Left renal cortex interstitium (tissue), 4 donors: ENCODE measurements at regions not wholly inside any gene's neighbourhood (a gene's known extent, or its start where the extent isn't known, plus 50 kb on each side); places are given as distances from the start of the nearest gene placed in this dataset.

Source experiments
- DNase-seq, 4 donors: peaks; one replicate each; pipeline ENCODE4 v3.0.0-alpha.2; 2013; ENCODE audit warnings: low read depth in 4 of 4, low spot score in 2 of 4, missing footprints in 1 of 4

DNA sequence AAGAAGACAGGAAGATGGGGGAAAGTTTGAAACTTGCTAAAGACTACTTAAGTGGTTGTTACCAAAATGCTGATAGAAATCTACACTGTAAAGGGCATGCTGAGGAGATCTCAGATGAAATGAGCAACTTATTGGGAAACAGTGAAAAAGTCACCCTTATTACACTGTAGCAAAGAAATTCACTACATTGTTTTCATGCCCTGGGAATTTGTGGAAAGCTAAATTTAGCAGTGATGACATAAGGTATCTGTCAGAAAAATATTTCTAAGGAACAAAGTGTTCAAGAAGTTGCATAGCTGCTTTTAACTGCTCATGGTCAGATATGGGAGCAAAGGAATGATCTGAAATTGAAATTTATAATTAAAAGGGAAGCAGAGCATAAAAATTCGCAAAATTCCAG, 702.4 kb upstream of the LRRC4C start:
- no peak for DNase-seq

DNA sequence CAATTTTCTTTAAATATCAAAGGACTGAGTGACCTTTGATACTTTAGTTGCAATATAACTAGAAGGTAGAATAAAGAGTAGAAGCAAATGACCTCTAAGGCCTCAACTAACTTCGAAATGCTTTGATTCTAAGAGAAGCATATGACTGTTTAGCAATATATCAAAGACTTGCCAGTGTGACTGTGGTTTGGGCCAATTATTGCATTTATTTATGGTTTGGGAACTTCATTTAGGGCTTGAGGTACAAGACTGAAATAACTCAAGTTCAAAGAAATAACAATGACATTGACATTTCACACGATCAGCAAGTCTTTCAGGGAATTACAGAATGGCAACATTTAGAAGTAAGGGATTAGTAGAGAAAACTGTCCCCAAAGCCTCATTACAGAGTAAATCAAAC, 709.7 kb upstream of the LRRC4C start:
- DNase-seq = no peak

DNA sequence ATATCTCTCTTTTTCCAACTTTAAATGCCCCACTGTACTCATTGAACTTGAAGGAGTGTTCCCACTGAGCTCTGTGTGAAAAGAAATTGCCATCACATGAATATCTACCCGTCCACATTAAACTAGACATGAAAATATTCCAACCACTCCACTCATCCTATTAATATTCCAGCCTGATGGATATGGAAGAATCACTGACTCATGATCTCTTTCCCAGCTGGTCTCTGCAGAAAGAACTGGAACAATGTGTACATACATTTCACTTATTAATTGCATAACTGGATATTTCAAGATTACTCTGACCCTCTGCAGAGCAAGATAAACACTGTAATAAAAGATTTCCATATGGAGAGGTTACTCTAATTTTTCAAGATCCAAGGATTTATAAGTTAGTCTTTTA, 711.1 kb upstream of the LRRC4C start:
- no peak for DNase-seq

DNA sequence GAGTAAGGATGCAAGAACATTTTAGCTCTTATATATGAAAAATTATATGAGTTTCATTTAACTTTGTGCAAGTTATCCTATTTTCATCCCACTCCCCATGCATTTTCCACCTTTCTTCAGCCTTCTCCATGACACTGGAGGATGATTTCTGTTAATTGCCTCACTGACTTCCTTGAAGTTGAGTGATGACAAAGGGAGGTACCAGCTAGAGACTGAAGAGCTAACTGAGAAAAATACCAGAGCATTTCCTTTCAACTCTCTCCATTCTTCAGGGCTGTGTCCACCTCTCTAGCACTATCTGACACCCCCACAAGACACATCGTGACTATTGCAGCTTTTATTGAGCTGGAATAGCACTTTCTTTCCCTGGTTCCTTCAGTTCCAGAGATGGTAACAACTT, 711.6 kb upstream of the LRRC4C start:
- DNase-seq = no peak

DNA sequence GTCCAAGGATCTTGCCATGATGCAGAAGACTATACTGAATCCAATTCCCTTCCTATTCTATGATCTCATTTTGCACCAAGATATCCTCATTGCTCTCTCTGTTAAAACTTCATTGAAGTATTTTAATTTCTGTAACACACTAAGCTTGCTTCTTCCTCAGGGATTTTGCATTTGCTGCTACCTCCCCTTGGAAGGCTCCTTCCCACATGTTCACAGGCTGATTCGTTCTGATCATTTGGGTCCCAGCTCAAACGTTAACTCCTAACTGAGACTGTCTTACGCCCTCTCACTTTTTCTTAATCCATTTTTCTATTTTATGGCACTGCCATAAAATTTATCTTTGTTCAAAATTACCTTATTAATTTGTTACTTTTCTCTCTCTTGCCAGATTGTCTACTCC, 713.0 kb upstream of the LRRC4C start:
- no peak for DNase-seq

DNA sequence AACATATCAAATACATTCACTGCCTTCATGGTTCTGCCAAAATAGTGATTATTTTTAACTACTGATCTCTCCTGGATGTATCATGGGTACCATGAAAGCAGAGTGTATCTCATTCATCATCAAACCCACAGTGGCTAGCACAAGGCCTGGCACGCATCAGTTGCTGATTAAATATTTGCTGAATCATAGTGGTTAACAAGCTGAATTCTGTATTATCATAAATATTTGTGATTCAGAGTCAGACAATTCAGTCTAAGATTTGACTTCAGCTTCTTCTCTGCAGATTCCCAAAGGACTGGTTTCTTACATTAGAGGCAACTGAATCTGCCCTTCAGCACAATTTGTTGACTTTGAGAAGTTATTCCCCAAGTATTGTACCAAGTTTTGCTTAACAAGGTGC, 715.8 kb upstream of the LRRC4C start:
- no peak for DNase-seq

DNA sequence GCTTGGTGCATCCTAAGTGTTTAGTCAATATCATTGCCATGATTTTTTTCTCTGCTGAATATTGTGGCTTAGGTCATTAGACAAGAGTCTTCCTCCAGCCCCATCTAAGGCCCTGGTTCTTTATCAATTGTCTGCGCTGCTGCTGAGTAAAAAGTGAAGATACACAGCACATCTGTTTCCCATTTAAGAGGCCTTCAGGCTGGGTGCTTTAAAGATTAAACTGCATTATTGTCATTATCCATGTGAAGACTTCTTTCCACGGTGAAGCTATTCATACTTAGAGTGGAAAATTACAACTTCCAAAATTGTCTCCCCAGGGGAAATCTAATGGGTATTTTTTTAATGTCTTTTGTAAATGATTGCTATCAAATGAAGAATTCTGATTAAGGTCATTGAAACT, 719.8 kb upstream of the LRRC4C start:
- DNase-seq = no peak

DNA sequence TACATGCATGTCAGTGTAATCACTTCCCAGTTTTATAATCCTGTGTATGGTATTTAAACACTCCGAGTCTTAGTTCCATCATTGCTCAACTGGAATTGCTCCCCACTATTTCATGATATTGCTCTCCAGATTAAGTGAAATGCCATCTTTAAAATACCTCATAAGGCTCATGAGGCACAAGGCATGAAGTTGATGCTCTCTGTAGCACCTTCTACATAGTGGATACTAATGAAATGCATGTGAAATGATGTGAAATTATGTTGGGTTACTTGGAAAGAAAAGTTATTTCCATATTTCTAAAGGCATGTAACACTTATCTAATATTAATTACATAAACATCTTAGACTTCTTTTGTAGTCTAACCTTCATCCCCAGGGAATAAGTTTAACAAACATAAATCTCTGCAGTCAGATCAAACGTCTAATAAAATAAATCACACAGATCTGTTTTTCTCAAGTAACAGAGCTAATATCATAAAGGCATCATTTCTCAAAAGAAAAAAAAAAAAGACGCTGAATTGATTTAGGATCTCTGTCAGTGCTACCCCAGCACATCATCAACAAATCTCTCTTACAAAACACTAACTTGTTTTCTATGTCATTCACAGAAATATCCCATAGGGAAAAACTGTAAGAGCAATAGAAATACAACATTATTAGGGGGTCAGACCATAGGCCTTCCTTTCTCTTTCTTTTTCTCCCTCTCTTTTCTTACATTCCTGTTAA, 736.0 kb upstream of the LRRC4C start:
- DNase-seq = no peak

DNA sequence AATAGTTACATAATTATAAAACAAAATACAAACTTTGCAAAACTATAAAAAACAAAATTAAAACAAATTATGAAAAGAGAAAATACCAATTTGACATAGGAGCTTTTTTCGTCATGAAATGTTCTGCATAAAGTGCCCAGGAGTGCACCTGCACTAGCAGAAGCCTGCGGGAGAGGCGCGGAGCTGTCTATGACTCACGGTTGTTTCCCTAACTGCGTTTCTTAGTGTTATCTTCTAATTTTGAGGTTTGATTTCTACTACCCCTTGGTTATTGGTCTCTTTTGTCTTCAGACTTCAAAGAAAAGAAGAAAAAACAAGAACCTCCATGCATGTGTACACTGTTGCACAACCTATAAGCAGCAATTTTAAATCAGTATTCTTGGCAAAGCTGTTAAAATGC, 740.9 kb upstream of the LRRC4C start:
- no peak for DNase-seq

DNA sequence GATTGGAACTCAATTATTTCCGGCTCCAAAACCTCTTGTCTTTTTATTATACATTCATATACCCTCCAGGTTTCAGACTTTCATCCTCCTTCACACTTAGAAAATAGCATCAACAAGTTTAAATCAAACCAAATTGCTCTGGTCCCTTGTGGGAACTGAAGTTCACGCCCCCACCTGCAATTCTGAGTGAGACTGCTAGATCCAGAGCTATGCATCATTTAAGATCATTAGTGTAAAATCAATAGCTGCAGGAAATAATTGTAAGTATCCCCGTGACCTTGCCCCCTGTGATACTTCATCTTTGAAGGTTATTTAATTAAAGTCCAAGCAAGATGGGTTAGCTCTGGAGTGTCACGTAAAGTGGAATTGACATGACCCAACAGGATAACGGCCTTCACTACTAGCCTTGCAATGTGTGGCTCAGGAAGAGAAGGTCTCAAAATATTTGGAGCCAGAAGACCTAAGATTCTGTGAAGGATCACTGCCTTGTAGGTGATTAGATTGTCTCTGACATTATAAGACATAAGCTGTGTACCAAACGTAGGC, 742.2 kb upstream of the LRRC4C start:
- no peak for DNase-seq

DNA sequence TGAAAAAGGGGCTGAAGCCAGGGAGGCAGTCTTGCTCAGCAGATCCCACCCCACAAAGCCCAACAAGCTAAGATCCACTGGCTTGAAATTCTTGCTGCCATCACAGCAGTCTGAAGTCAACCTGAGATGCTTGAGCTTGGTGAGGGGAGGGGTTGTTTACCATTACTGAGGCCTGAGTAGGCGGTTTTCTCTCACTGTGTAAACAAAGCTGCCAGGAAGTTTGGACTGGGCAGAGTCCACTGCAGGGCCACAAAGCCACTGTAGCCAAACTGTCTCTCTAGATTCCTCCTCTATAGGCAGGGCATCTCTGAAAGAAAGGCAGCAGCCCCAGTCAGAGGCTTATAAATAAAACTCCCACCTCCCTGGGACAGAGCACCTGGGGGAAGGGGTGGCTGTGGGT, 746.1 kb upstream of the LRRC4C start:
- DNase-seq = no peak

DNA sequence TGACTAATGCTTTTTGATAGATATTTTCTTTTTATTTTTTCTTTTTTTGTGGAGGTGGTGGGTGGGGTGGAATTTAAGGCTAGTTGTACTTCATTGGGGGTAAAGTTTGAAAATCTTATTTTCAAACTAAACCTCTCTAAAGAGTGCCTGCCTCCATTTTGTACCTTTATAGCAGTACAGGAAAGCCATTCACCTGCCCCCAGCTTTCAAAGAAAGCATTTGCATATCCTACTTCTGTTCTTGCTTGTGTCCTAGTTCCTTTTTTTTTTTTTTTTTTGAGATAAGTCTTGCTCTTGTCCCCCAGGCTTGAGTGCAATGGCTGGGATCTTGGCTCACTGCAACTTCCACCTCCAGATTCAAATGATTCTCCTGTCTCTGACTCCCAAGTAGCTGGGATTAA, 766.2 kb upstream of the LRRC4C start:
- DNase-seq = no peak

DNA sequence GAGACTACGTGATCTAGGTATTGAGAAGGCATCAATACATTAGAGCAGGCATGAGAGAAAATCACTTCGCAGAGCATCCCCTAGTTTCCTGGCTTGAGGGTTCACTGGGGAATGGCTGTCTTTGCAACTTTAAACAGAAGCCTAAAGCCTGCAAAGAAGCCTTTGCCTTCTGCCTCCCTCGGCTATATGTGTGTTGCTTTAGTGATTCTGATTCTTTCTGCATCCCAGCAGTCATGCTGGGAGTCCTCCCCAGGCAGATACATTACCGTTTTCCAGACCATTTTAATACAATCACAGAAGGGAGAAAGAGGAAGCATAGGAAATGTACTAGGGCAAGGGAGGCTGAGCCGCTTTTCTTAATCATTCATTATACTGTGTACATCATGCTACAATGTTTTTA, 773.2 kb upstream of the LRRC4C start:
- no peak for DNase-seq

DNA sequence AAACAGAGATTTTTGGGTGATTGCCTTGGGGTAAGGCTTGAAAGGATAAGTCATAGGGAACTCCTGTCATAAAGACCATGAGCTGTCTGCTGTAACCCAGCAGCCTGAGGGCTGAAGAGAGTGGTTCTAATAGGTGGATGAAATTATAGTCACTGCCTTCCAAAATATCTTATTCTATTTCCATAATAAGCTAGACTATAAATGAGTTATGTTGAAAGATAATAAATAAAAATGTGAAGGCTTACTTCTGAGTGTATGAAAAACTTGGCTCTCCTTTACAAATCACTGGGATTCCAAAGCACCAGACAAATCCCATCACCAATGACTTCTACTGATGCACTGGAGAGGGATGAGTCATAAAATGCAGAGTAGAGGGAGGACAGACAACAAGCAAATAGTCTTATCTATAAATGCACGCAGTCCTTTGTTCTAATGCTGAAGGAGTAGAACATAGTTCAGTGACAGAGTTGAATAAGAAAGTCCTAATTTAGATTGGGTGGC, 775.0 kb upstream of the LRRC4C start:
- no peak for DNase-seq

DNA sequence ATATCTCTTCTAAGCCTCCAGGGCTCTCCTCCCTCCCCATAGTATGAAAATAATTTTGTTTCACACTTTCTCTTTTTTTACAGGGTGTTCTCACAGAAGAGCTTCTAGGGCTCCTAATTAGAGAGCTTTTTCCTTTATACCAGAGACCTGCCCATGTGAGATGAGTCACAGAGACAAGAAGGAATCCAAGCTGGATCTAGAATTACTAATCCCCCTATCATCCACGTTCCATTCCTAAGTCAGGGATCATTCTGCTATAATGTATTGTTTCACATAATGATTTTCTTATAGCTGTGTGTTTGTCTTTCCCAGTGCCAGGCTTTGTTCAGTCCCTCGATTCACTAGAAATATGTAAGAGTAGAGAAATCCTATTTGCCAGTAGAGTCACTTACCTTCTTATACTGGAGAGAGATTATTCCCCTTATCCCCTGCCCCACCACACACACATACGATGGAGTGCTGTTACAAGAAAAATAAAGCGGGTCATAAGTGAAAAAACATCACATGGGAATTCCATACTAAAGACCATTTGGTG, 778.3 kb upstream of the LRRC4C start:
- DNase-seq = no peak

DNA sequence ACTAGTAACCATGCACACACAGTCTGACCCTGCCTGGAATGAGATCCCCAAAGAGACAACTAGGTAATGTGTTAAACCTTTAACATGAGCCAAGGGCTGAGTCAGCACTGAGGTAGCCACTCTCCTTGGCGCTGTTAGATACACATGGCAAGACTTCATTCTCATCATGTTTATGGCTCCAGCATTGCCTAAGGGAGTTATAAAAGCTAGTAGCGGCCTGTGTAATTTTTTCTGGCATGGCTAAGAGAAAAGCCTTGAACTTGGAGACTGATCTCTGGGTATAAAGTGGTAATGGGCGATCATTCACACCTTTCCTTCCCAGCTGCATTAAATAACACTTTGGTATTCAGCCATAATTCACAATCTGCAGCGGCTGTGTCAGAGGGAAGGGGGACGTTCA, 779.7 kb upstream of the LRRC4C start:
- DNase-seq = no peak

DNA sequence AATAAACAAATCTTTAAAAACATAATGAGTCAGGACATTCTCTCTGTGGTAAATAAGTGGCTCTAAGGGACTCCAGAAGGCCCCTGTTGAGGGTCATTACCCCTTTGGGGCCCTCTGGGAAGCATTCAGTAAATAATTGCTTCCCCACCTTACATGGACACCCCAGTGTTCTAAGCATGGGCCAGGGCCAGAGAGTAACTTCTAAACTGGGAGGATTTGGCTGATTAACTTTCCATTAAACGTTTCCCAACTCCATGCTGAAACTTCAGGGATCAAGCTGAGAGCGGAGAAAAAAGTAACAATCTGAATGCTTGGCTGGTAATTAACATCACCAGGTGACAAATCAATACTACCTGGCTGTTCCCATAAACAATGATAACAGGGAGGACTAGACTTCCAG, 783.9 kb upstream of the LRRC4C start:
- no peak for DNase-seq

DNA sequence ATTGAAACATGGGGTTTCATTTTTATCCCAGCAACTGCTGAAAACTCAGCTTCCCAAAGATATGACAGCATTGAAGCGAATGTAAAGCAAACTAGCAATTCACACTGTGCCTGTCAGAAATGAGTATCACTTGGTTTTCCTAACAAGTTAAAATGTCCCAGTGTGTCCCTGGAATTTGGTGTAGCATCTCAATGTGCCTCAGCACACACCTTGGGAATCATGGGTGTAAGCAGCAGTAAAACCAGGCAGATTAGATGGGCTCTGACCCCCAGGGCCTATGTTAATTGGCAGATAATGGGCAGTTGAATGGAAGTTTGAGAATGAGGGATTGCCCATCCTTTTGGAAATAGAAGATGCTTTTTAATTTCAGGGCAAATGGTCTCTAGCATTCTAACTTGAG, 784.9 kb upstream of the LRRC4C start:
- DNase-seq = no peak

DNA sequence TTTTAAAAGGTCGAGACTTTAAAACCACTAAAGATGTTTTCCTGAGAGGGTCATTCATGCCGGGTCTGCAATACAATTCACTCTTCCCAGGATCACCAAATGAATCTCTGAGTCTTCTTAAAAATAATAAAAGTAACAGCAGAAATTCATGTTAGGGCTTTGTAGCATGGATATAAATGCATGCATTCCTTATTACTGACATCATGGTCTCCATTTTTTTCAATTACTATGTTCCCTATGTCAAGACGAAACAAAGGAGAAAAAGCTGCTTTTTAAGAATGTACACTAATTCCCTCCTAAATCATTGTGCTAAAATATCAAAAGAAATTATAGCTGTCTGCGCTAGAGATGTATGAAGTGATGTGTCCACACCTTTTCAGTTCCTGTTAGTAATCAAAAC, 789.9 kb upstream of the LRRC4C start:
- DNase-seq = no peak

DNA sequence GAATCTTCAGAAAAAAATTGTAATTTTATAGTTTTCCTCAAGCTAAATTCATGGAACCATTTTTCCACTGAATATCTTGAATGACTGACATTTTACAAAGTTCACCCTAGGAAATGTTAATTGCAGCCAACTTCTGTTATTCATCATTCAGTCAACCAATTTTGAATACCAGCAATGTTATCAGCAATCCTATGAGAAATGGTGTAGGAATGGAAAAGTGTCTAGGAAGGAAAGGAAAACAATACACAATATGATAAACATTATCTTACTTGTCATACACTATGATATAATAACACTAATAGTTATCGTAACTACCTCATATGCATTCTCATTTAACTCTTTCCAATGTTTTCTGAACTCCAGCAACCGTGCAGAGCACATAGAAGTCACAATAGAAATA, 790.5 kb upstream of the LRRC4C start:
- DNase-seq = no peak

DNA sequence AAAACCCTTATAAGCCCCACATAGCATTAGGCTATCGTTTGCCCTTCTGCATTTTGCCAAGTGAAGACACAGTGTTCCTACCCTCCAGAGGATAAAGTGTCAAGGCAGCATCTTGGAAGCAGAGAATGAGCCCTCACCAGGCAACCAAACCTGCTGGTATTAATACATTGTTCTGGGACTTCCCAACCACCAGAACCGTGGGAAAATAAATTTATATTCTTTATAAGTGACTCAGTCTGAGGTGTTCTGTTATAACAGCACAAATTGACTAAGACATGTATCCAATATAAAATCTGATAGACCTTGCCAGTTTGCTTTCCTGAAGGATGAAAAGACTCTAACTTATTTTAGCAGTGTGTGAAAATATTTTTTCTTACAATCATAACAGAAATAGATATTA, 792.5 kb upstream of the LRRC4C start:
- DNase-seq = no peak

DNA sequence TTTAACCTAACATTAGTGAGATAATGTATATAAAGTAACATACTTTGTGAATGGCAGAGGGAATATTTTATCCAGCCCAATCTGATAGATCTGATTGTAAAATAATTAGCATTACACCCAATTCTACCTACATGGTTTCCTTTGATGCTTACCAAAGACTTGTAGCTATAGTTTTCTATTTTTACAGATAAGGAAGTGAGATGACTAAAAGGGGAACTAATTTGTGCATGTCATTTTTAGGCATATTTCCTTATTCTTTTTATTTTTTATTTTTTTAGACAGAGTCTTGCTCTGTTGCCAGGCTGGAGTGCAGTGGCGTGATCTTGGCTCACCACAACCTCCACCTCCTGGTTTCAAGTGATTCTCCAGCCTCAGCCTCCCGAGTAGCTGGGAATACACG, 793.7 kb upstream of the LRRC4C start:
- DNase-seq = no peak

DNA sequence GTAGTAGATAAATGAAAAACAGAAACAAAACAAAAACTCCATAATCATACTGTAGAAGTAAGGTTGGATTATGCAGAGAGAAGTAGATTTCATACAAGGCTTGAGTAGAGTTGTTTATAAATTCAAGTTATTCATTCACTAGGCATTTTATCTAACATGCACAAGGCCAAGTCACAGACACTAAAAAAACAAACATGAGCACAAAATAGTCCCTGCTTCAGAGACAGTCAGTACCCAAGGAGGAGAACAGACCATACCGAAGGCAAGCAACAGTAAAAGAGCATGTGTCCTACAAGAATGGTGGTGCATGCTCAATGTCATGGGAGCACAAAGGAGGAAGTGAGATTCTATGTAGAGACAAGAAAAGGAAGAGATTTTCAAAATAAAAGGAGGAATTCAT, 796.5 kb upstream of the LRRC4C start:
- DNase-seq = no peak
